ENCODE measurements at regions not wholly inside any gene's neighbourhood (a gene's known extent, or its start where the extent isn't known, plus 50 kb on each side); places are given as distances from the start of the nearest gene placed in this dataset.
"Not testable (repeated sequence)": the region's sequence is repeated elsewhere in the genome, so short reads cannot be mapped to it uniquely, and the experiment has no call there.

- no peak for TF ChIP-seq JUND (IDR thresholded peaks at IDR 0.05; ENCODE audit: low read depth)
- no peak for DNase-seq (ENCODE audit: low read depth in 1 of 2, low spot score in 1 of 2)
- in situ Hi-C loops (cut with HindIII; ENCODE audit: low pct_unique_long_range_greater_than_20kb, low sequenced_read_pairs): no loop called here
Measured at GRCh38 chr5:126277762-126278161, 145.4 kb upstream of the GRAMD2B start.

- in situ Hi-C loops (cut with HindIII; ENCODE audit: low pct_unique_long_range_greater_than_20kb, low sequenced_read_pairs): no loop called here
- no peak for TF ChIP-seq JUND (IDR thresholded peaks at IDR 0.05; ENCODE audit: low read depth)
- no peak for DNase-seq (ENCODE audit: low read depth in 1 of 2, low spot score in 1 of 2)
Measured at GRCh38 chr5:126280343-126280742, 142.9 kb upstream of the GRAMD2B start.

- TF ChIP-seq JUND (IDR thresholded peaks at IDR 0.05; ENCODE audit: low read depth): no peak
- no peak for DNase-seq (ENCODE audit: low read depth in 1 of 2, low spot score in 1 of 2)
- in situ Hi-C loops (cut with HindIII; ENCODE audit: low pct_unique_long_range_greater_than_20kb, low sequenced_read_pairs): no loop called here
Measured at GRCh38 chr5:126280846-126281245, 142.4 kb upstream of the GRAMD2B start.

GRCh38 chr5:126284977-126285696 is 138.1 kb upstream of the GRAMD2B start:
- DNase-seq (ENCODE audit: low read depth in 1 of 2, low spot score in 1 of 2): no peak
- in situ Hi-C loops (cut with HindIII; ENCODE audit: low pct_unique_long_range_greater_than_20kb, low sequenced_read_pairs): no loop called here
- no peak for TF ChIP-seq JUND (IDR thresholded peaks at IDR 0.05; ENCODE audit: low read depth)

- DNase-seq (ENCODE audit: low read depth in 1 of 2, low spot score in 1 of 2); in situ Hi-C loops (cut with HindIII; ENCODE audit: low pct_unique_long_range_greater_than_20kb, low sequenced_read_pairs): not testable (repeated sequence)
Measured at GRCh38 chr5:126296121-126296520, 127.1 kb upstream of the GRAMD2B start.

- in situ Hi-C loops (cut with HindIII; ENCODE audit: low pct_unique_long_range_greater_than_20kb, low sequenced_read_pairs): no loop called here
- no peak for TF ChIP-seq JUND (IDR thresholded peaks at IDR 0.05; ENCODE audit: low read depth)
Measured at GRCh38 chr5:126300293-126300692, 122.9 kb upstream of the GRAMD2B start.

GRCh38 chr5:126301056-126301455 is 122.2 kb upstream of the GRAMD2B start:
- in situ Hi-C loops (cut with HindIII; ENCODE audit: low pct_unique_long_range_greater_than_20kb, low sequenced_read_pairs): no loop called here
- TF ChIP-seq JUND (IDR thresholded peaks at IDR 0.05; ENCODE audit: low read depth): no peak
- DNase-seq (ENCODE audit: low read depth in 1 of 2, low spot score in 1 of 2): no peak

More at GRCh38 chr5:126300293-126300692, 122.9 kb upstream of the GRAMD2B start:
- DNase-seq (ENCODE audit: low read depth in 1 of 2, low spot score in 1 of 2): no peak

- DNase-seq (ENCODE audit: low read depth in 1 of 2, low spot score in 1 of 2): no peak
- in situ Hi-C loops (cut with HindIII; ENCODE audit: low pct_unique_long_range_greater_than_20kb, low sequenced_read_pairs): no loop called here
- TF ChIP-seq JUND (IDR thresholded peaks at IDR 0.05; ENCODE audit: low read depth): no peak
Measured at GRCh38 chr5:126309860-126310259, 113.3 kb upstream of the GRAMD2B start.

- in situ Hi-C loops (cut with HindIII; ENCODE audit: low pct_unique_long_range_greater_than_20kb, low sequenced_read_pairs): no loop called here
Measured at GRCh38 chr5:126311766-126312165, 111.4 kb upstream of the GRAMD2B start.

GRCh38 chr5:126315341-126315740 is 107.9 kb upstream of the GRAMD2B start:
- in situ Hi-C loops (cut with HindIII; ENCODE audit: low pct_unique_long_range_greater_than_20kb, low sequenced_read_pairs): no loop called here

More at GRCh38 chr5:126311766-126312165, 111.4 kb upstream of the GRAMD2B start:
- DNase-seq (ENCODE audit: low read depth in 1 of 2, low spot score in 1 of 2): no peak
- TF ChIP-seq JUND (IDR thresholded peaks at IDR 0.05; ENCODE audit: low read depth): no peak

GRCh38 chr5:126332326-126332725 is 90.9 kb upstream of the GRAMD2B start:
- in situ Hi-C loops (cut with HindIII; ENCODE audit: low pct_unique_long_range_greater_than_20kb, low sequenced_read_pairs): no loop called here
- TF ChIP-seq JUND (IDR thresholded peaks at IDR 0.05; ENCODE audit: low read depth): no peak
- no peak for DNase-seq (ENCODE audit: low read depth in 1 of 2, low spot score in 1 of 2)

More at GRCh38 chr5:126315341-126315740, 107.9 kb upstream of the GRAMD2B start:
- TF ChIP-seq JUND (IDR thresholded peaks at IDR 0.05; ENCODE audit: low read depth): no peak
- no peak for DNase-seq (ENCODE audit: low read depth in 1 of 2, low spot score in 1 of 2)

GRCh38 chr5:126334760-126335159 is 88.4 kb upstream of the GRAMD2B start:
- in situ Hi-C loops (cut with HindIII; ENCODE audit: low pct_unique_long_range_greater_than_20kb, low sequenced_read_pairs): no loop called here
- no peak for DNase-seq (ENCODE audit: low read depth in 1 of 2, low spot score in 1 of 2)
- no peak for TF ChIP-seq JUND (IDR thresholded peaks at IDR 0.05; ENCODE audit: low read depth)

- DNase-seq (ENCODE audit: low read depth in 1 of 2, low spot score in 1 of 2): no peak
- TF ChIP-seq JUND (IDR thresholded peaks at IDR 0.05; ENCODE audit: low read depth): no peak
- in situ Hi-C loops (cut with HindIII; ENCODE audit: low pct_unique_long_range_greater_than_20kb, low sequenced_read_pairs): no loop called here
Measured at GRCh38 chr5:126335886-126336285, 87.3 kb upstream of the GRAMD2B start.

GRCh38 chr5:126338635-126339034 is 84.6 kb upstream of the GRAMD2B start:
- no peak for TF ChIP-seq JUND (IDR thresholded peaks at IDR 0.05; ENCODE audit: low read depth)
- in situ Hi-C loops (cut with HindIII; ENCODE audit: low pct_unique_long_range_greater_than_20kb, low sequenced_read_pairs): no loop called here
- DNase-seq (ENCODE audit: low read depth in 1 of 2, low spot score in 1 of 2): peak in 1 of 2 experiments; percentile 34
